ENCODE measurements at regions not wholly inside any gene's neighbourhood (a gene's known extent, or its start where the extent isn't known, plus 50 kb on each side); places are given as distances from the start of the nearest gene placed in this dataset.

- Histone ChIP-seq H3K4me2 (ENCODE audit: low read length) (no peak overlapping the region), H3K9me3 (ENCODE audit: control insufficient read depth, insufficient read depth, low read length) (no peaks in the 10 kb centered on the region), H3K36me3 (ENCODE audit: control insufficient read depth, low read length) (no peaks in the 10 kb centered on the region), H3K27me3 (ENCODE audit: control insufficient read depth, low read length) (peaks cover 23% of the 10 kb centered on the region), H3F3A (ENCODE audit: control insufficient read depth, insufficient read depth) (no peaks in the 10 kb centered on the region), H4K20me1 (ENCODE audit: control insufficient read depth, insufficient read depth, low read depth, low read length) (no peaks in the 10 kb centered on the region), H3K27ac (ENCODE audit: low read depth, low read length) (no peak overlapping the region), H3K4me1 (ENCODE audit: control insufficient read depth, low read length) (peaks cover 6% of the 10 kb centered on the region; the same call in 1 of the 2 replicates), H3K79me2 (ENCODE audit: control insufficient read depth, low read length) (no peaks in the 10 kb centered on the region), H3K4me3 (ENCODE audit: low read length) (no peak overlapping the region), H3K9me2 (replicated peaks; ENCODE audit: control insufficient read depth, low read length) (no peaks in the 10 kb centered on the region)
- TF ChIP-seq CTCF (IDR thresholded peaks at IDR 0.05; ENCODE audit: low read depth, low read length, poor library complexity, severe bottlenecking) (no peak), EZH2phosphoT487 (IDR thresholded peaks at IDR 0.05; ENCODE audit: borderline replicate concordance, low read length) (no peak)
Observed at GRCh38 chr10:14381475-14381874, 50.8 kb upstream of the FRMD4A start.

GRCh38 chr10:14380746-14381145 lies 50.0 kb upstream of the FRMD4A start:
- H3K27ac ChIP-seq (ENCODE audit: low read depth, low read length), result no peak overlapping the region
- peaks cover 23% of the 10 kb centered on the region for H3K27me3 ChIP-seq (ENCODE audit: control insufficient read depth, low read length)
- no peaks in the 10 kb centered on the region for H3K9me2 ChIP-seq (replicated peaks; ENCODE audit: control insufficient read depth, low read length)
- H3K4me1 ChIP-seq (ENCODE audit: control insufficient read depth, low read length), result peaks cover 6% of the 10 kb centered on the region; the same call in 1 of the 2 replicates
- H4K20me1 ChIP-seq (ENCODE audit: control insufficient read depth, insufficient read depth, low read depth, low read length), result no peaks in the 10 kb centered on the region
- no peak overlapping the region for H3K4me2 ChIP-seq (ENCODE audit: low read length)
- no peaks in the 10 kb centered on the region for H3F3A ChIP-seq (ENCODE audit: control insufficient read depth, insufficient read depth)
- H3K36me3 ChIP-seq (ENCODE audit: control insufficient read depth, low read length), result no peaks in the 10 kb centered on the region
- no peaks in the 10 kb centered on the region for H3K79me2 ChIP-seq (ENCODE audit: control insufficient read depth, low read length)
- no peak for TF ChIP-seq EZH2phosphoT487 (IDR thresholded peaks at IDR 0.05; ENCODE audit: borderline replicate concordance, low read length)
- TF ChIP-seq CTCF (IDR thresholded peaks at IDR 0.05; ENCODE audit: low read depth, low read length, poor library complexity, severe bottlenecking), result no peak
- no peak overlapping the region for H3K4me3 ChIP-seq (ENCODE audit: low read length)
- H3K9me3 ChIP-seq (ENCODE audit: control insufficient read depth, insufficient read depth, low read length), result no peaks in the 10 kb centered on the region
